Activated CD8-positive, alpha-beta memory T cell treated with anti-CD3 and anti-CD28 coated beads, Interleukin-2, amount 50 U/mL, for 4 hours (primary cell): ENCODE measurements at regions not wholly inside any gene's neighbourhood (a gene's known extent, or its start where the extent isn't known, plus 50 kb on each side); places are given as distances from the start of the nearest gene placed in this dataset.
"Not testable (repeated sequence)": the region's sequence is repeated elsewhere in the genome, so short reads cannot be mapped to it uniquely, and the experiment has no call there.

Experiments
- DNase-seq: peaks from one replicate; pipeline ENCODE4 v3.0.0-alpha.2; 2020

DNA sequence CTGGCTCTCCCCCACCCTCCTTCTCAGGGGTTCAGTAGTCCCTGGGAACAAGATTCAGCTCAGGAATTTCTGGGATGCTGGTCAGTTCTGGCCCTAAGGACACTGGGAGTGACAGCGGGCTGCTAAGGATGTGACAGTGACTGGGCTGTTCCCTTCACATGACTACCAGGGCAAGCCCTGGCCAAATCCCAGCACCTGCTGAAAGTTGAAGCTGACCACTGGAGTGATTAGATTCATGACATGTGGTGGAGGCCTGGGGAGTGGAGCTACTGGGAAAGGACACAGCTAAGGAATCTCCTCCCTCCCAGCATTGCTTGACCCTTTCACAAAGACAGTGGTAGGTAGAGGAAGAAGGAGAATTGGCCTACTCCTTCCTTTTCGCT, 204.9 kb downstream of the DAD1 start:
- DNase-seq, result no peak

DNA sequence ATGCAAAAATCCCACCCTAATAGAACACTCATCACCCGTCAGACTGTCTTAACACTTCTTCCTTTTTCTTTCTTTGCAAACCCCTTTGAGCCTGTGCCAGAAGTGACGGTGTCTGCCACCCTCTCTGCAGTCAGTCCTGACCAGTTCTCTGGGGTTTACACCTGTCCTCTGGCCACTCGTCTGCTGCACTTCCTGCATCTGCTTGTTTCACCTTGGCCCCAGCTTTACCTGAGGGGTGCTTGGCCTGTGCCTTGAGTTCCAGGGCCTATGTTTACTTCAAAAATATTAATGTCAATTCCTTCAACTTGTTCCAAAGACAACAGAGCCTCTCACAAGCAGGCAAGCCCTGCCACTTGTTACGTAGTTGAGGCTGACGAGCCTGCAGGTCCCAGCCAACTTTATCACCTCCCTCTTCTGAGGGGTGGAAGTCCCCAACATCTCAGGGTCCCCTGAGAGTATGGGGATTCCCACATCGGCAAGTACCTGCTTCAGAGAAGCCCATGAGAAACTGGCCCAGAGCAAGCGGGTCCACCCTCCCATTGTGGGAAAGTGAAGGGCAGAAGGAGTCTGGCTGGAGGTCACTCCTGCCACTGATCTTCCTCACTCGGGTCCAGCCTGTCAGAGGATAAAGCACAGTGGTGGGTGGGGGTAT, 205.4 kb downstream of the DAD1 start:
- no peak for DNase-seq

DNA sequence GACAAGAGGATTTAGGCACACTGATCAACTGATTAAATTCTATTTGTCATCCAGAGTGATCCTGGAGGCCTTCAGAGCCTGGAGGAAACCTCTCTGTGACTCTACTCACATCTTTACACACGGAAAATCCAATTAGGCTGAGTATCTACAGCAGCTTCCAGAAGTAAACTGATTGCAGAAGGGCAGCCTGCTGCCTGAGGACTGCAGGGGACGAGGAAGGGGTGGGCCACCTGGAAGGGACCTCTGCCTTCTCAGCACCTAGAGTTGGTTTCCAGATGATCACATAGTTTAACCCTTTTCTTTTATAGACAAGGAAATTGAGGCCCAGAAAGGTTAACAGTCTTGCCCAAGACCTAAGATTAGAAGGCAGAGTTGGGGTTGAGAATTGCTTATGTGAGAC, 206.1 kb downstream of the DAD1 start:
- DNase-seq, result no peak

DNA sequence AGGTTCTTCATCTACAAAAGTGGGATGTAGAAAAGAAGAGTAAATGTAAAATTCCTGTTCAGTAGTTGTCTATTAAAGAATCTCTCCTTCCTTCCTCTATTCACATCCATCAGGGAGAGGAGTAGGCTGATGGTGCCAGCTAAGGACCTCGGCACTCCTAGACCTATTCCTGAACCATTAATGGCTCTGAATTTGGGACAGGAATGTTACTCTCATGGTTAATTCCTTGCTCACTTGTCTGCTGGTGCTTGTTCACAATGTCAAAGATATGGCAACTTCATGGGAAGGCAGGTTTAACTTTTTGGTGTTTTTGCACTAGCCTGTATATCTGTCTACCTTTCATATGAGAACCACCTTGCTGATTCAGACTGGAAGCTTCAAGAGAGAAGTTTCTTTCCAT, 206.6 kb downstream of the DAD1 start:
- DNase-seq, result no peak

DNA sequence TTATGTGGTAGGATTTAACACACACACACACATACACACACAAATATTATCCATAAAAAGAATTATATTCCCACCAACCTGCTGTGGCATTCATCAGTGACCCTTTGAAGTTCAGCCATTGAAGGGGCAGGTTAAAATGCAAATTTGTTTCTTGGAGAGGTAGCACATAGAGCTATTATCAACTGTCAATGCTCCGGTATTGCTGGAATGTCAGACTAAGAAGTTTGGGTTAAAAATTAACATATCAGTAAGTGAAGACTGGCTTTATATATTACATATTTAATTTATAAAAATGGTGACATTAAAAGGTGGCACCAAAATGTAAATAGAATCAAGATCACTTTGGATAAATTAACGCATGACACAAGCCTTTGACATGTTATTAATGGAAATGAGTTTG, 207.3 kb downstream of the DAD1 start:
- no peak for DNase-seq

DNA sequence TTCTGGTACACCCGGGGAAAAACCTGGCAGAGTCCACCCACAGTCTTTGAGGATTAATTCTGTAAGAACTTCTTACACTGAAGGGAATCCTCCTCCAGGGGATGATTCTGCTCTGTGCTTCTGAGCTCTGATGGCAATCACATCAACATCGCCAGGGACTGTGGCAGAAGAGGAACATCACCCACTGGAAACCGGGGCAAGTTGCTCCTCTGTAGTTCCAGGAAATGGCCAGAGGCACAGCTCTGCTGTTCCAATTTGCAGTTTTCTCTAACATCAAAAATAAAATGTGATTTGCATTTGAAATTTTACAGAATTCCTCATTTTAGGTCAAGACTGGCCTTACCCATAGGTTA, 207.6 kb downstream of the DAD1 start:
- no peak for DNase-seq

DNA sequence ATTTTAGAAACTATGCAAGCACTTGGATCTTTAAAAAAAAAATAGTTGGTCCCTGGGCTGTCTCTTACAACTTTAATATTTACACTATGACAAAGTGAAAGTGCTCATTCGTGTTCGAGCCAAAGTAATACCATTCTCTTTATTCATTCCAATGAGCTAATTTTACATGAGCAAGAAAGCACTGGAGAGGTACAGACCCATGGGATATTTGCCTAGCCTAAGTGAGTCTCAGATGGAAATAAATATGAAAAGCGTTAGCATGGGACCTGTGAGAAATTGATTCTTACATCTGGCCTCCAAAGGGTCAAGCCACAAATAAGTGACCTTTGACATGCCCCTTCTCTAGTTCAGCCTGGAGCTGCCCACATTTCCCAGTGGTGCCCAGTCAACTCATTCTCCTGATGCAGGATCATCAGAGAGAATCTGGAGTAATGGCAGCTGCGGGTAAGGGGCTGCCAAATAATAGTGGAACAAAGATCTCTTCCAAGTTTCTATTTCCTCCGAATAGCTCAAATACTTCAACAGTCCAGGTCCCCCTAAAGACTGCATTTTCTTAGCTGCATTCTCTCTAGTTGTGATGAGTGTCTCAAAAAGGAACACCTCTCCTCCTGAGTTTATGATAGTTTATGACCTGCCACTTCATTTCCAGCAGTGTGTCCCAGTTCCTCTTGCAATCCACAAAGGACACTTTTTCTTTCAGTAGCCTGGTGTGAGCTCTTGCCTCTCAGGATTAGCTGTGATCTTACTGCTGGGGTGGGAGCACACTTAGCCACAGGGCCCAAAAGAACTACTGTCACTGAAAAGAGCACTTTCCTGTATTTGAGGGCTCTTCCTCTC, 208.2 kb downstream of the DAD1 start:
- no peak for DNase-seq

DNA sequence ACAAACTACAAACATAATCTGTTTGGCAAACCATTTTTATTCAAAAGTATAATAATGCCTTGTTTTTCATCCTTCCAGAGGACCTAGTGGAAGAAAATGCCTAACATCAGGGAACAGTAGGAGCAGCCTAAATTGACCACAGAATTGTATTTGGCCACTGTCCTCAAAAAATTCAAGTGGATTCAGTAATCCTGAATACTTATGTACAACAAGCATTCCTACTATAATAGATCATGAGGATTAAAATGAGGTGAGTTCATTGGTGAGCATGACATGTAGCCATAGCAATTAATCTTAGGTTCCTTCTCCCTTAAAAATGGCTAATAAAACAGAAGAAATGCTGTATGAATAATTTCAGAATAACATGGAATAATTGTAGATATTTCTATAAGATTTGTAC, 209.3 kb downstream of the DAD1 start:
- DNase-seq, result no peak

DNA sequence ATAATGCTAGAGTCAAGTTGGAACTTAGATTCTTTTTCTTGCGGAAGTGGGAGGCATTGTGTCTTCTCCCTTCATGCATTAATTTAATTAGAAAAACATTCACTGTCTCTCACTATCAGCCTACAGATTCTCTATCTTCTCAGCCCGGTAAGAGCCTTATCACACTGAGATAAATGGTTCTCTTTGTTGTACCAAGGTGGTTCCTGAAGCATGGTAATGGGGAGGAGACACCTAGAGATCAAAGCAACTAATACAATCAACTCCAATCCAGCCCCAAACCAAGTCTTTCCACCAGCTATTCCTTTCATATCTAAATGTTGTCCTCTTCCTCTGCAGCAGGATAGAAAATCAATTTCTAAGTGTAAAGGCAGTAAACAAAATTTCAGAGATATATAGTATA, 210.8 kb downstream of the DAD1 start:
- DNase-seq, result no peak

DNA sequence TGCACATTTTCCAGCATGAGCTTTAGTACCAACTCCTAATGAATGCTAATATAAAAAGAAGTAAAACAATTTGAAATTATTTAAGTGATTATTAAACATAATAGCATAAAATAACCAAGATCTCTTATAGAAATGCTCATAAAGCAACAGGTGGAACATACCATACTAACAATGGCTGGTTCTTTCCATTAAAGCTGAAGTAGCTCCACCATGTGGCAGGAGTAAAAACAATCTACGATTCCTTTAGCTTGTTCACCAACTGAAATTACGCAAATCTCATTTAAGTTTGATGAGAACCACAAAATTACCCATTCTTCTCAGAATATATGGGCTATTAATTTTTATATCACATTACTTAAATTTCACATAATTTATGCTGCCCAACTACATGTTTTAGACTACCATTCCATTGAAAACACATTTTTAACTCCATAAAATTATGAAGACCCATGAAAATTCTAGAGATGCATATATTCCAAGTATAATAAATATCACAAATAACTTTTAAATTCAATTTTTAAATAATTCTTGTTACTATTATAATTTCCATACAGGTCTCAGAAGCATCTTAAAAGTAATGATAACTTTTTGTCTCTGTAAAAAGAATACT, 213.6 kb downstream of the DAD1 start:
- no peak for DNase-seq

DNA sequence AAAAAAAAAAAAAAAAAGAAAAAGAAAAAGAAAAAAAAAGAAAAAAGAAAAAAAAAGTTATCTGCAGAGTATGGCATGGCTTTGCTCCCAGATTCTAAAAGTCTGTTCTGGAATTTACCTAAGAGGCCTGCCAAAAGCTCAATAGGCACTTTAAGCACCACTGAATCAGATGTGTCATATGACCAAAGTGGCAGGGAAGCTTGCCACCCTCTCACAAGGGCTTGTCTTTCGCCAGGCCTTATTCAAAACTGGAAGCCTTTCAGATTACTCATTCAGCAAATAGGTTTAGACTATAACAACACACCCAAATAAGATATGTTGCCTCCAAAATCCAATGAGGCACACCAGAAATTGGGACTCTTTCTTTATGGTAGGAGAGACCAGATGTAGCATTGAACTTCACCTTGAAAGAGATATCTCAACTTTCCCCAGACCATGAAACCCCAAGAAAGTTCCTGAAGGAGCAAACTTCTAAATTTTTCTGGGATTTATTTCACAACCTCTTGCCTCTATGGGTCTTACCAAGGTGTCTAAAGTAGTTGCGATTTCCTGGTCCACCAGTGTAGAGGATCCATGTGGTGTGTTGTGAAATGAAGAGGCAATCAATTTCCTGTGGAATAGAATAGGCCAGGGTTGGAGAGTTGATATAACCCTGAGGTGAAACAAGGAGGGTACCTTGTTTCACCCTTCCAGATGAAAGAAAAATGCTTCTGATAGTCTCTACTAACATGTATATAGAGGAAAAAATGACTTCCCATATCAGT, 218.8 kb downstream of the DAD1 start:
- DNase-seq, result no peak

DNA sequence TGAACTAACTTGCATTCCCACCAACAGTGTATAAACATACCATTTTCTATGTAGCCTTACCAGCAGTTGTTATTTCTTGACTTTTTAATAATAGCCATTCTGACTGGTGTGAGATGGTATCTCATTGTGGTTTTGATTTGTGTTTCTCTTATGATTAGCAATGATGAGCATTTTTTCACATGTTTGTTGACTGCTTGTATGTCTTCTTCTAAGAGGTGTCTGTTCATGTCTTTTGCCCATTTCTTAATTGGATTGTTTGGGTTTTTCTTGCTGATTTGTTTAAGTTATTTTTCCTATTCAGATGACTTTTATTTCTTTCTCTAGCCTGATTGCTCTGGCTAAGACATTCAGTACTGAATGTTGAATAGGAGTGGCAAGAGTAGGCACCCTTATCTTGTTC, 230.3 kb downstream of the DAD1 start:
- DNase-seq, result no peak

DNA sequence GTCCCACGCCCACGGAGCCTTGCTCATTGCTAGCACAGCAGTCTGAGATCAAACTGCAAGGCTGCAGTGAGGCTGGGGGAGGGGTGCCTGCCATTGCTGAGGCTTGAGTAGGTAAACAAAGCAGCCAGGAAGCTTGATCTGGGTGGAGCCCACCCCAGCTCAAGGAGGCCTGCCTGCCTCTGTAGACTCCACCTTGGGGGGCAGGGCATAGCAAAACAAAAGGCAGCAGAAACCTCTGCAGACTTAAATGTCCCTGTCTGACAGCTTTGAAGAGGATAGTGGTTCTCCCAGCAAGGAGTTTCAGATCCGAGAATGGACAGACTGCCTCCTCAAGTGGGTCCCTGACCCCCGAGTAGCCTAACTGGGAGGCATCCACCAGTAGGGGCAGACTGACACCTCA, 239.7 kb downstream of the DAD1 start:
- not testable (repeated sequence) for DNase-seq

DNA sequence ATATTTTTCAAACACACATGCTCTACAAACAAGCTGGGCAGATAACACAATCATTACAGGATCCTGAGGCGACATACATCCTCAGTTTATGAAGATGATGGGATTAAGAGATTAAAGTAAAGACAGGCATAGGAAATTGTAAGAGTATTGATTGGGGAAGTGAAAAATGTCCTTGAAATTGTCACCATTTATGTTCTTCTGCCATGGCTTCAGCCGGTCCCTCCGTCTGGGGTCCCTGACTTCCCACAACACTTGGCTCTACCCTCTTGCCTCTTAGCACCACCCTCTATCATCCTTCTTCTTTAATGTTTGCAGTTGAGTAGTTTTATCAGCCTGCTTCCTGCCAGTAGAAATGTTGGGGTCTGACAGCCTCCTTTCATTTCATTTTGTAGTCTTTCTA, 244.4 kb downstream of the DAD1 start:
- no peak for DNase-seq

DNA sequence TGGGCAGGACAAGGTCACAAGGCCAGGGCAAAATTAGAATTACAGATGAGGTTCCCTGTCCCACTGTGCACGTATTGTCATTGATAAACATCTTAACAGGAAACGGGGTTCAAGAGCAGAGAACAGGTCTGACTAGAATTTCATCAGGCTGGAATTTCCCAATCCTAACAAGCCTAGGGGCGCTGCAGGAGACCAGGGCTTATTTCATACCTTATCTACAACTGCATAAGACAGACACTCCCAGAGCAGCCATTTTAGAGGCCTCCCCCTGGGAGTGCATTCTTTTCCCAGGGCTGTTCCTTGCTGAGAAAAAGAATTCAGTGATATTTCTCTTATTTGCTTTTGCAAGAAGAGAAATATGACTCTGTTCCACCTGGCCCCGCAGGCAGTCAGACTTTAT, 244.8 kb downstream of the DAD1 start:
- DNase-seq, result not testable (repeated sequence)

DNA sequence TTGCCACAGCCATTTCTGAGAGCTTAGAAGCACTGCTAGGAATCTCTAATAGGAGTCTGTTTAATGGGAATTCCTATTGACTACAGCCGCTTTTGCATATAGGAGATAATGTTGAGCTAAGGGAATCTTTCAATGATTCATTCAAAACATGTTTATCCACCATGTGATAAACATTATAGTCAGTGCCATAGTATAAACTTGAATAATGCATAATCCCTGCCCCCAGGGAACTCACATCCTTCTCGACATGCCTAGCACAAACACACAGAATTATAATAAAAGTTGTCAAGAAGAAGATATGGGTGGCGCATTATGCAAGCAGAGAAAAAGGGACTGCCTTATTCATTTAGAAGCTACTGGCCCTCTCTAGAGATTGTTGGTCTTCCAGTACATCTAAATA, 248.0 kb downstream of the DAD1 start:
- DNase-seq, result no peak

DNA sequence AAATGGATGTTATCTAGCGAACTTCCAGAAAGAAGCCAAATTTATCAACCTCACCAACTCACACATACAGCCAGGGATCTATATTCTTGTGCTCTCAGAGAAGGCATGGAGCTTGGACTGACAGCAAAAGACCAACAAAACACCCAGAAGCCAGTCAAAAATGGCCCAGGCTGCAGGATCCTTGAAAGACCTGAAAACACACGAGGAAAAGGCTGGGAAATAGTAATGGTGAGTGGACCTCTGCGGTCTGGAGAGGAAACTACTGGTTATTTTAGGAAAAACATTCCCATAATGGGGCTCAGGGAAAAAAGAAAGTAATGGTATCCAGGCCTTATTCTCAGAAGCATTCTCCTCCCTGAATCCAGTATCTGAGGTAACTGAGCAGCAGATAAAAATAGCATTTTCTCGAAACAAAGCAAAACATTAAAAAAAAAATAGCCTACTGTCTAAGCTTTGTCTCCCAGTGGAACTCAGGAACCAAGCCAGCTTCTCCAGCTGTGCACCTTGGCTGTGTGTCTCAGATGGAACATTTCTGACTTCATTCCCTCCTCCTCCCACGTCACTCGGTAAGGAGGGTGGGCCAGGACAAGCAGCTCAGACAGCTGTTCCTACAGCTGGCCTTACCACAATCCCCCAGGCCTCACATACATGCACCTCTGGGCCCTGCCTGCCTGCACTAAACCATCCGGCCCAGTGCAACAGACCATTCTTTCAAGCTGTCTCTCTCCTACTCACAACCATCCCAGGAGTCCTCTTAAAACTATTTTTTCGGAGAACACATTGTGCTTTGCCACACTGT, 249.9 kb downstream of the DAD1 start:
- no peak for DNase-seq

DNA sequence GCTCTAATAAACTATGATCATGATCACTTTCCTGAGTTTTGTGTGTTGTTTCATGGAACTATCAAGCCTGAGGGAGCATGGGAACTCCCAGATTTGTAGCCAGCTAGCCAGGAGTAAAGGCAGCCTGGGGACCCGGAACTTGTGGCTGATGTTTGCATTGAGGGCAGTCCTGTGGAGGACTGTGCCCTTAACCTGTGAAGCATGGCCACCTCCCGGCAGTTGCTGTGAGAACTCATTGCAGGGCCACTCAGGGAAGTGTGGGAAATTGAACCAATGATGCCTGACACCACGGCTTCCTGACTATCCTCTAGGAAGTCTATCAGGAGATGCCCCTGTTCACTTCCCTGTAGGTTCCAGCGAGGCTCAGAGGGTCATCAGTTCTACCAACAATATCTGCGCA, 250.6 kb downstream of the DAD1 start:
- DNase-seq, result no peak

DNA sequence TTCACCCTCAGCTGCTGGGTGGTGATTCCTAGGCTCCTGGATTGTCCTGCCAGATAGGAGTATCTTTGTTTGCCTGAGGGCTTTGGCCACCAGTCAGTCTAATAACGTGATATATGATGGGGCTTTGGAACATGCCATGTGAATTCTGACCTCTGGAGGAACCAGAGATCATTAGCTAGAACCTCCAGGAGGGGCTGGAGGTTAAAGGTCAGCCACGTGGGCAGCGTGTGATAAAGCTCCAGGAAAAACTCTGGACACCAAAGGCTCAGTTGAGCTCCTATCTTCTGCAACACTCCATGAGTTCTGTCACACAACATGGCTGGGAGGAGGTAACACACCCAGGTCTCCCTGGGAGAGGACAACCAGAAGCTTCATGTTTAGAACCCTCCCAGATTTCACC, 251.1 kb downstream of the DAD1 start:
- DNase-seq, result no peak

DNA sequence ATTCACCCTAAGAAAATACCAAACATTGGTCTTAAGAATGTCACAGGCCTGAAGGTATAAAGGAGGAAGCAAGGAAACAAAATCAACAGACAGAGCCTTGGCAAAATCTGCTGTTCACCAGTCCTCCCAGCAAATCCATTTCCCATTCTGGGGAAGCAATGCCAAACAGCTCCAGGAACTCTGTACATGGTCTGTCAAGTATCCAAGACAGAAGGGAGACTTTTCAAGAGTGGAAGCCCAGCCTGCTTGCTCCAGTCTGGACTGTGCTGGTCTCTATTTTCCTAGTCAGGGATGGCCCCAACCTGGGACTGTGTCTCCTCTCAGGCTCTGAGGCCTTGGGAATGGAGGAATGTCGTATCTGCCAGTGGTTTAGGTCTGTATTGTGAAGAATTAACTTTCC, 251.5 kb downstream of the DAD1 start:
- DNase-seq, result no peak

DNA sequence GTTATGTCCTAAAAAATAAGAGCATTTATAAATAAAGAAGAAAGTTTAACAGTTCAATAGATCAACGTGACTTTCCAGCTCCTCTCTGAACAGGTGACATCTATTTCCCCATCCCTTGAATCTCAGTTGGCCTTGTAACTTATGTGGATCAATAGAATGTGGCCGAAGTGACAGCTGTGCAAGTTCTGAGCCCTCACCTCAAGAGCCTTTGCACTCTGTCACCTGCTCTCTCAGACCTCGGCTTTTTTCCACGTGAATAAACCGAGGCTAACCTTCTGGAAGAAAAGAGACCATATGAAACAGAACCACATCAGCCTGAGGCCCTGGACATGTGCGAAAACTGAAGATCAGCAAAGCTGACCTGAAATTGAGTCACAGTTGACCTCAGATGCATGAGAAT, 253.0 kb downstream of the DAD1 start:
- no peak for DNase-seq

DNA sequence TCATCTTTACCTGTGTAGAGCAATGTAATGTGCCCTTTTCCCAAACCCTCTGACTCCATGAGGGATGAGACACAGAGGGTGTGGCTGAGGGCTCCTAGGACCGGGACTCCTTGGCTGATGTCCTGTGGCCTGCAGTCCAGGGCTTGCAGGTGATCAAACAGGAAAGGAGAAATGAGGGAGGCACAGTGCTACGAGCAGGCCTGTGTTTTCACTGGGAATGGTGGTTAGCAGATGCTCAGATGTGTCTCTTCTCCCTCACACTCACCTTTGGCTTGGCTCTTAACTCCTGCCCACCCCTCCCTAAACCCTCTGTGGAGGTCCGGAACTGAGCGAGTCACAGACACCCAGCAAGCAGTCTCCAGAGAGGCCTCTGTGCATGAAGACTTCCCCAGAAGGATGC, 254.4 kb downstream of the DAD1 start:
- no peak for DNase-seq

DNA sequence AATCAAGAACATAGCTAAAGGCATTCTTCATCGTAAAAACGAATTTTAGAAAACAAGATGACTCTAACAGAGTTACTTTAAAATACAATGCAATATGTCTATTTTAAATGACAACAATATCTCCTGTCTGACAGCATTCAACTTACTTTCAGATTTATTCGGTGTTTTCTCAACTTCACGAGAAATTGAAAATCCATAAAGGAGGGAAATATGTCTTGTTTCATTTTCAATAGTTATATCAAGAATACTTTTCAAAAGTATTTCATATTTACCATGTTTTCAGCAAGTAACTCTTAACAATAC, 254.8 kb downstream of the DAD1 start:
- no peak for DNase-seq
